Pons (tissue), 1 donor: ENCODE measurements at regions not wholly inside any gene's neighbourhood (a gene's known extent, or its start where the extent isn't known, plus 50 kb on each side); places are given as distances from the start of the nearest gene placed in this dataset.
A peak's percentile ranks its signal among the peaks of the same experiment; 100 is the strongest.
"Not testable (repeated sequence)": the region's sequence is repeated elsewhere in the genome, so short reads cannot be mapped to it uniquely, and the experiment has no call there.

ENCODE experiments used
- DNase-seq: peaks from one replicate; pipeline ENCODE4 v3.0.0-alpha.2; 2016; ENCODE audit warnings: low spot score

GRCh38 chr16:88242312-88243295 is 140.2 kb upstream of the ZNF469 start:
- not testable (repeated sequence) for DNase-seq

- DNase-seq: not testable (repeated sequence)
Measured at GRCh38 chr16:88243921-88244320, 138.8 kb upstream of the ZNF469 start.

GRCh38 chr16:88245241-88246081 is 137.3 kb upstream of the ZNF469 start:
- DNase-seq: peak; percentile 6

- DNase-seq: not testable (repeated sequence)
Measured at GRCh38 chr16:88246955-88247582, 135.7 kb upstream of the ZNF469 start.

GRCh38 chr16:88247583-88247966 is 135.2 kb upstream of the ZNF469 start:
- not testable (repeated sequence) for DNase-seq

GRCh38 chr16:88248761-88249160 is 134.0 kb upstream of the ZNF469 start:
- not testable (repeated sequence) for DNase-seq

- not testable (repeated sequence) for DNase-seq
Measured at GRCh38 chr16:88250381-88250780, 132.4 kb upstream of the ZNF469 start.

- DNase-seq: not testable (repeated sequence)
Measured at GRCh38 chr16:88252057-88252794, 130.5 kb upstream of the ZNF469 start.

GRCh38 chr16:88258141-88258540 is 124.6 kb upstream of the ZNF469 start:
- DNase-seq: not testable (repeated sequence)

GRCh38 chr16:88258764-88259525 is 123.8 kb upstream of the ZNF469 start:
- peak; percentile 8 for DNase-seq

GRCh38 chr16:88259538-88259937 is 123.2 kb upstream of the ZNF469 start:
- DNase-seq: not testable (repeated sequence)

- not testable (repeated sequence) for DNase-seq
Measured at GRCh38 chr16:88260146-88260545, 122.6 kb upstream of the ZNF469 start.

- not testable (repeated sequence) for DNase-seq
Measured at GRCh38 chr16:88260881-88261665, 121.7 kb upstream of the ZNF469 start.

- DNase-seq: not testable (repeated sequence)
Measured at GRCh38 chr16:88261814-88262605, 120.7 kb upstream of the ZNF469 start.

GRCh38 chr16:88262858-88263563 is 119.7 kb upstream of the ZNF469 start:
- not testable (repeated sequence) for DNase-seq

GRCh38 chr16:88263681-88264287 is 119.0 kb upstream of the ZNF469 start:
- DNase-seq: not testable (repeated sequence)

- DNase-seq: peak; percentile 33
Measured at GRCh38 chr16:88264641-88265285, 118.0 kb upstream of the ZNF469 start.
